ENCODE measurements at regions not wholly inside any gene's neighbourhood (a gene's known extent, or its start where the extent isn't known, plus 50 kb on each side); places are given as distances from the start of the nearest gene placed in this dataset.

- H3K4me1 ChIP-seq, result no peaks in the 10 kb centered on the region
- no peak overlapping the region for H3K27ac ChIP-seq
- intact Hi-C loops (cut with DNase I; ENCODE audit: low total_unique reads), result no loop called here
- no peak for DNase-seq
- WGBS, 2 donors, result 75 to 100% methylated on average over 5 to 7 of the region's 7 CpGs
- H3K27me3 ChIP-seq, result no peaks in the 10 kb centered on the region
- TF ChIP-seq POLR2A (IDR thresholded peaks at IDR 0.05), result no peak
- TF ChIP-seq, protein P1, sequence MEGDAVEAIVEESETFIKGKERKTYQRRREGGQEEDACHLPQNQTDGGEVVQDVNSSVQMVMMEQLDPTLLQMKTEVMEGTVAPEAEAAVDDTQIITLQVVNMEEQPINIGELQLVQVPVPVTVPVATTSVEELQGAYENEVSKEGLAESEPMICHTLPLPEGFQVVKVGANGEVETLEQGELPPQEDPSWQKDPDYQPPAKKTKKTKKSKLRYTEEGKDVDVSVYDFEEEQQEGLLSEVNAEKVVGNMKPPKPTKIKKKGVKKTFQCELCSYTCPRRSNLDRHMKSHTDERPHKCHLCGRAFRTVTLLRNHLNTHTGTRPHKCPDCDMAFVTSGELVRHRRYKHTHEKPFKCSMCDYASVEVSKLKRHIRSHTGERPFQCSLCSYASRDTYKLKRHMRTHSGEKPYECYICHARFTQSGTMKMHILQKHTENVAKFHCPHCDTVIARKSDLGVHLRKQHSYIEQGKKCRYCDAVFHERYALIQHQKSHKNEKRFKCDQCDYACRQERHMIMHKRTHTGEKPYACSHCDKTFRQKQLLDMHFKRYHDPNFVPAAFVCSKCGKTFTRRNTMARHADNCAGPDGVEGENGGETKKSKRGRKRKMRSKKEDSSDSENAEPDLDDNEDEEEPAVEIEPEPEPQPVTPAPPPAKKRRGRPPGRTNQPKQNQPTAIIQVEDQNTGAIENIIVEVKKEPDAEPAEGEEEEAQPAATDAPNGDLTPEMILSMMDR (IDR thresholded peaks at IDR 0.05), result no peak
- H3K9me3 ChIP-seq, result no peaks in the 10 kb centered on the region
- no peaks in the 10 kb centered on the region for H3K36me3 ChIP-seq (ENCODE audit: low read depth, missing control alignments)
- H3K4me3 ChIP-seq, result no peak overlapping the region
Observed at GRCh38 chrX:69101683-69102251, 63.5 kb downstream of the PJA1 start.

- no peaks in the 10 kb centered on the region for H3K36me3 ChIP-seq (ENCODE audit: low read depth, missing control alignments)
- H3K4me3 ChIP-seq, result no peak overlapping the region
- no peaks in the 10 kb centered on the region for H3K9me3 ChIP-seq
- no peaks in the 10 kb centered on the region for H3K4me1 ChIP-seq
- WGBS, 2 donors, result 90% methylated on average over 4 of the region's 4 CpGs; no CpG with 5 or more reads in 1 of the 2 donors
- intact Hi-C loops (cut with DNase I; ENCODE audit: low total_unique reads), result no loop called here
- no peak overlapping the region for H3K27ac ChIP-seq
- no peaks in the 10 kb centered on the region for H3K27me3 ChIP-seq
- no peak for DNase-seq
- TF ChIP-seq, protein P1 (IDR thresholded peaks at IDR 0.05), result no peak
- no peak for TF ChIP-seq POLR2A (IDR thresholded peaks at IDR 0.05)
Observed at GRCh38 chrX:69100478-69100877, 64.8 kb downstream of the PJA1 start.

GRCh38 chrX:69097451-69098236 is 67.6 kb downstream of the PJA1 start:
- DNase-seq, result no peak
- no peaks in the 10 kb centered on the region for H3K36me3 ChIP-seq (ENCODE audit: low read depth, missing control alignments)
- H3K27ac ChIP-seq, result no peak overlapping the region
- intact Hi-C loops (cut with DNase I; ENCODE audit: low total_unique reads), result no loop called here
- no peaks in the 10 kb centered on the region for H3K27me3 ChIP-seq
- WGBS, 2 donors, result 89 to 95% methylated on average over 10 to 14 of the region's 14 CpGs
- no peak for TF ChIP-seq POLR2A (IDR thresholded peaks at IDR 0.05)
- TF ChIP-seq, protein P1 (IDR thresholded peaks at IDR 0.05), result no peak
- H3K9me3 ChIP-seq, result no peaks in the 10 kb centered on the region
- no peak overlapping the region for H3K4me3 ChIP-seq
- no peaks in the 10 kb centered on the region for H3K4me1 ChIP-seq

- no peak overlapping the region for H3K4me3 ChIP-seq
- 83 to 85% methylated on average over 6 to 7 of the region's 7 CpGs for WGBS, 2 donors
- no peaks in the 10 kb centered on the region for H3K9me3 ChIP-seq
- H3K36me3 ChIP-seq (ENCODE audit: low read depth, missing control alignments), result no peaks in the 10 kb centered on the region
- no peak for TF ChIP-seq POLR2A (IDR thresholded peaks at IDR 0.05)
- TF ChIP-seq, protein P1 (IDR thresholded peaks at IDR 0.05), result no peak
- no peak for DNase-seq
- no peak overlapping the region for H3K27ac ChIP-seq
- H3K27me3 ChIP-seq, result no peaks in the 10 kb centered on the region
- intact Hi-C loops (cut with DNase I; ENCODE audit: low total_unique reads), result no loop called here
- no peaks in the 10 kb centered on the region for H3K4me1 ChIP-seq
Observed at GRCh38 chrX:69096963-69097362, 68.3 kb downstream of the PJA1 start.

Data from testis (tissue), 2 donors.